H7 (cell line): ENCODE measurements at regions not wholly inside any gene's neighbourhood (a gene's known extent, or its start where the extent isn't known, plus 50 kb on each side); places are given as distances from the start of the nearest gene placed in this dataset.

Experiments used
- DNase-seq: peaks from one replicate; pipeline ENCODE4 v3.0.0; 2012
- H3K27me3 ChIP-seq: 2 replicates; pipeline ENCODE4 v1.6.0; 2011; ENCODE audit warnings: mild to moderate bottlenecking, low read length; ENCODE audit not compliant: control insufficient read depth, insufficient read depth
- H3K36me3 ChIP-seq: replicated peaks from 2 replicates; pipeline ENCODE4 v1.5.1; 2011; ENCODE audit warnings: low read length; ENCODE audit not compliant: control insufficient read depth, insufficient read depth
- H3K4me3 ChIP-seq: 2 replicates; pipeline ENCODE4 v1.5.1; 2011; ENCODE audit warnings: low read depth, mild to moderate bottlenecking, control low read depth, low read length, moderate library complexity; ENCODE audit not compliant: insufficient read depth

- DNase-seq, result no peak
- Histone ChIP-seq H3K36me3 (no peaks in the 10 kb centered on the region), H3K4me3 (no peak overlapping the region), H3K27me3 (no peaks in the 10 kb centered on the region)
Observed at GRCh38 chr16:13507530-13507929, 412.4 kb upstream of the ERCC4 start.

GRCh38 chr16:13510425-13511151, 409.4 kb upstream of the ERCC4 start:
- H3K27me3 ChIP-seq, result no peaks in the 10 kb centered on the region
- H3K4me3 ChIP-seq, result no peak overlapping the region
- peak; percentile 12 for DNase-seq
- H3K36me3 ChIP-seq, result no peaks in the 10 kb centered on the region

- H3K4me3 ChIP-seq, result no peak overlapping the region
- DNase-seq, result no peak
- no peaks in the 10 kb centered on the region for H3K27me3 ChIP-seq
- no peaks in the 10 kb centered on the region for H3K36me3 ChIP-seq
Observed at GRCh38 chr16:13517841-13518240, 402.1 kb upstream of the ERCC4 start.

DNA sequence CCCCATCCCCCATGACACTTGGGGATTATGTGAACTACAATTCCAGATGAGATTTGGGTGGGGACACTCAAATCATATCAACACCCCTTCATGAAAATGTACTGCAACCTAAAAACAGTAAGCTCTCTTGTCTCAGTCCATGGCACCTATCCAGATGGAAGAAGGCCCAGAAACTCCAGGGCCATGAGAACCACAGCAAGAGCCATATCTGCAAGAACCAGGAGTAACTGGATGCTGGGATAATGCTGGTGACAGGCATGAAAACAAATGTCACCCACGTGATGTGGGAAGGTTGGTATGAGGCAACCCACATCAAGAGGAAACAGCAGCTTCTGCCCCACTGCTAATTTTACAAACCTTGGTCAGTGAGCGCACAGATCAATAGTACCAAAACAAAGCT, 400.1 kb upstream of the ERCC4 start:
- no peak for DNase-seq
- Histone ChIP-seq H3K27me3 (no peaks in the 10 kb centered on the region), H3K4me3 (no peak overlapping the region), H3K36me3 (no peaks in the 10 kb centered on the region)

DNA sequence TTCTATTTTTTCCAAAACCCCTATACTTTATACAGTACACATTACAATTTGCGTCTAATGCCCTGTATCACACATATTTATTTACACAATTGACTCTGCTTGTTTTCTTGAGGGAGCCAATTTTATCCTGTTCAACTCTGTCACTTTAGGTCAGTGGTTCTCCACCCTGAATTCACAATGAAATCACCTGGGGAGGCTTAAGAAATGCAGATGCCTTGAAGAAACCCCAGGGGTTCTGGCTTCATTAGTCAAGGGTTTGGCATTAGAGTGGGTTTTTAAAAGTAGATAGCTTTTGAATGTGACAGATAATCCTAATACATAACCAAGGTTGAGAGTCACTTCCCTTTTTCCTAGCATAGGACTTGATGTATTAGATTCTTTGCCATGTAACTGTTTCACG, 398.6 kb upstream of the ERCC4 start:
- H3K4me3 ChIP-seq, result no peak overlapping the region
- no peaks in the 10 kb centered on the region for H3K27me3 ChIP-seq
- H3K36me3 ChIP-seq, result no peaks in the 10 kb centered on the region
- DNase-seq, result peak; percentile 16

GRCh38 chr16:13527332-13527731, 392.6 kb upstream of the ERCC4 start:
- H3K36me3 ChIP-seq, result no peaks in the 10 kb centered on the region
- no peaks in the 10 kb centered on the region for H3K27me3 ChIP-seq
- H3K4me3 ChIP-seq, result no peak overlapping the region
- DNase-seq, result no peak

DNA sequence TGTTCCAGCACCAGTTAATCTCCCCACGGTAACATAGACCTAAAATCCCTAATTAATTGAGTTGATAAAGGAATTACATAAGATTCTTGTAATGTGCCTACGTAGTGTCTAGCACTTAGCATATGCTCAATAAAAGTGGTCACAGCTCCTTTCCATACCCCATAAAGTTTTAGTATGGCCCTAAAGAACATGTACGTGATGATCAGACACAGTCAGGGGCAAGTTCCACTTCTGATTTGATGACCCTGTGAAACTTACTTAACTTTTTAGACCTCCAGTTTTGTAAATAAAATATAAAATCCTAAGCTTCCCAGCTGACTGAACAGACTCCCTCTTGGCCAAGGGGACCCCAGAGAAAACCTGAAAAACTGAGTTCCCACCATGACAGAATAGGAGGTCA, 391.3 kb upstream of the ERCC4 start:
- DNase-seq, result no peak
- Histone ChIP-seq H3K27me3 (no peaks in the 10 kb centered on the region), H3K36me3 (no peaks in the 10 kb centered on the region), H3K4me3 (no peak overlapping the region)

GRCh38 chr16:13529193-13529982, 390.6 kb upstream of the ERCC4 start:
- Histone ChIP-seq H3K36me3 (no peaks in the 10 kb centered on the region), H3K4me3 (no peak overlapping the region), H3K27me3 (no peaks in the 10 kb centered on the region)
- DNase-seq, result no peak

DNA sequence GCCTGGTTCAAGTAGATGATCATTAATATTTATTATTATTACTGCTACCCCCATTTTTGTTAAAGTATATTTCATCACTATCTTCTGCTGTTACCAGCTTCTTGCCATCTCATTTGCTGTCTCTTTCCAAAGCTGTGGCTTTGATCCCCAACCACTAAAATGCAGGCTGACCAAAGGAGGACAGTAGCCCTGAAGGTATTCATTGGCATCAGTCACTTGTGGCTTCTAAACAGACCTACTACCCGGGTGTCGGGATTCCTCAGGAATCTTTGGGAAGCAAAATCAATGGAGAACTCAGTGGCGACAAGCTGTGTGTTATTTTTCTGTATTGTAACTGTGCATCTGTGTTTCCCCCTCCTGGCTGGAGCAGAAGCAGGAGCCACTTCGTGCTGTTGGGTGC, 379.2 kb upstream of the ERCC4 start:
- H3K36me3 ChIP-seq, result no peaks in the 10 kb centered on the region
- H3K4me3 ChIP-seq, result no peak overlapping the region
- H3K27me3 ChIP-seq, result no peaks in the 10 kb centered on the region
- no peak for DNase-seq

- Histone ChIP-seq H3K36me3 (no peaks in the 10 kb centered on the region), H3K27me3 (no peaks in the 10 kb centered on the region), H3K4me3 (no peak overlapping the region)
- DNase-seq, result no peak
Observed at GRCh38 chr16:13542284-13542683, 377.7 kb upstream of the ERCC4 start.

GRCh38 chr16:13543850-13544249, 376.1 kb upstream of the ERCC4 start:
- Histone ChIP-seq H3K27me3 (no peaks in the 10 kb centered on the region), H3K4me3 (no peak overlapping the region), H3K36me3 (no peaks in the 10 kb centered on the region)
- DNase-seq, result no peak

DNA sequence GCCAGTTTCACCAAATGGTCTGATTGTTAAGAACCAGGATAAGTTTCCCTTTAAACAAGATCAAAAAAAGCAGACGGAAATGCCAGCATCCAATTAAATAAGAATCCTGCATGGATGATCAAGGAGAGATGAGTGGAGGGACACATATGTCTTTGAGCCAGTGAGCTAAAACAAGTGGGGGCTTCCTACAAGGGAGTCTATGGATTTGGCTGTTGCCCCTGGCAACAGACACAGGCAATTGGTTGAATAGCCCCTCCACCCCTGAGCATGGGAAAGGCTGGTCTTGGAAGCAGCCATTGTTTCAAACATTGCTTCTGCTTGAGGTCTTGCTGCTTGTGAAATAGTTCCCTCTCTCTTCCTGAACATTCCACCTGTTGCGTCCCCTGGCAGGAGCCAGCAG, 374.7 kb upstream of the ERCC4 start:
- H3K27me3 ChIP-seq, result no peaks in the 10 kb centered on the region
- DNase-seq, result no peak
- no peaks in the 10 kb centered on the region for H3K36me3 ChIP-seq
- no peak overlapping the region for H3K4me3 ChIP-seq

- Histone ChIP-seq H3K36me3 (no peaks in the 10 kb centered on the region), H3K27me3 (no peaks in the 10 kb centered on the region), H3K4me3 (no peak overlapping the region)
- no peak for DNase-seq
Observed at GRCh38 chr16:13550254-13550653, 369.7 kb upstream of the ERCC4 start.

DNA sequence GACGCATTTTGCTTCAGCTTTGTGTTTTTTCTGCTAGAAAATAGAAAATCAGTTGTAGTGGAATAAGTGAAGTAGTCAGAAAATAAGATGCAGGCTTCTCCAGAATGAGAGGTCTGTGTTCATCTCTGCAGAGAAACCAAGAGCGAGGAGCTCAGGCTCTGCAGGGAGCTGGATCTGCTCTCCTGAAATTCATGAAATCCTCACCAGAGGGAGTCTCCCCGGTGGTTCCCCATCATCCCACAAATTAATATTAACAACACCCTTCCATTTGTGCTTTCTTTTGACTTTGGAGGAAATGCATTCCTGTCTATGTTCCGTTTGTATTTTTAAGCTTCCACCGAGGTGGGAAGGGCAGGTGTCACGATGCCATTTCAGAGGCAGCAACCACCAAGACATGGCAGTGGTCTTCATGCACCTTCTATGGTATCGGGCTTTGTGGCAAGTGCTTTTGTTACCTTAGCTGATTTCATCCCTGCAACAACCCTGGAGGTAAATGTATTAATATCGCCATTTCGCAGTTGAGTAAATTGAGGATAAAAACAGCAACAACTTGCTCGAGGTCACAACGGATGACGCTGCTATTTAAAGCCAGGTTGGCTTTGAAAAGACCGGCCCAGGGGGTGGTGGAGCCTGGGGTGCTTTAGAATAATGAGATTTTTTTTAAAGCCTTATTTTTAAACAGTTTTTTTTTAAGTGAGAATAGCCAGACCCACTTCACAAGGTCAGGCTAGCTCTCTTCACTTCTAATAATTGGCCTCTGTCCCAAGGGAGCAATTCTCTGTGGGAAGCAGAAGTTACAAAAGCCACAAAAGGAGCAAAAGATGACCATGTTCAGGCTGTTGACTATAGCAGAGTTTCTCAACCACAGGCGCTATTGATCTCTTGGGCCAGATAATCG, 367.6 kb upstream of the ERCC4 start:
- Histone ChIP-seq H3K4me3 (no peak overlapping the region), H3K27me3 (no peaks in the 10 kb centered on the region), H3K36me3 (no peaks in the 10 kb centered on the region)
- peak; percentile 22 for DNase-seq

- Histone ChIP-seq H3K36me3 (no peaks in the 10 kb centered on the region), H3K27me3 (no peaks in the 10 kb centered on the region), H3K4me3 (no peak overlapping the region)
- no peak for DNase-seq
Observed at GRCh38 chr16:13552960-13553257, 367.0 kb upstream of the ERCC4 start.
